B cell (primary cell): ENCODE measurements at regions not wholly inside any gene's neighbourhood (a gene's known extent, or its start where the extent isn't known, plus 50 kb on each side); places are given as distances from the start of the nearest gene placed in this dataset.

Experiments used
- ATAC-seq: fragments of 200-7000 bp; cut with Tn5 transposase; one replicate; pipeline ENCODE4 v1.10.0; 2021; ENCODE audit warnings: low read depth, mild to moderate bottlenecking, moderate number of reproducible peaks, moderate library complexity
- CTCF ChIA-PET: fragments of 350-600 bp; sonication (Branson Sonifier 250); formaldehyde crosslinking; loops from one replicate; lab custom pipeline; 2021; ENCODE audit warnings: antibody characterized with exemption, inconsistent platforms; lab: Charles Lee
- POLR2A ChIA-PET: fragments of 350-600 bp; sonication (Branson Sonifier 250); formaldehyde crosslinking; loops from one replicate; lab custom pipeline; 2021; ENCODE audit warnings: antibody characterized with exemption; lab: Charles Lee
- DNase-seq: peaks from one replicate; pipeline ENCODE4 v3.0.0; 2013
- H2AFZ ChIP-seq: 2 replicates; pipeline ENCODE4 v1.6.1; 2012; ENCODE audit warnings: mild to moderate bottlenecking, low read depth, low read length; ENCODE audit not compliant: insufficient read depth, poor library complexity, severe bottlenecking
- H3K27ac ChIP-seq, 2 donors: 1 replicate in 1 of 2; 2 replicates in 1 of 2; pipeline ENCODE4 v1.5.1; 2012 to 2013; ENCODE audit warnings: low read length in 2 of 2, mild to moderate bottlenecking in 2 of 2, moderate library complexity in 1 of 2
- H3K27me3 ChIP-seq, 4 experiments: fragments of 200-600 bp in 1 of 4; sonication (generic) in 1 of 4; replicated peaks in 1 of 4; 1 replicate in 2 of 4; 2 replicates in 2 of 4; pipeline versions ENCODE4 v1.6.1 to v1.7.0; 2013 to 2016; ENCODE audit warnings: low read length in 3 of 4, mild to moderate bottlenecking in 2 of 4, mixed read lengths in 1 of 4, moderate library complexity in 1 of 4; ENCODE audit not compliant: insufficient read depth in 4 of 4, control insufficient read depth in 3 of 4; ENCODE audit errors: control extremely low read depth in 1 of 4
- H3K36me3 ChIP-seq, 2 experiments: replicated peaks in 1 of 2; 1 replicate in 1 of 2; 2 replicates in 1 of 2; pipeline versions ENCODE4 v1.6.1 to v1.7.1; 2013; ENCODE audit warnings: low read length in 1 of 2; ENCODE audit not compliant: insufficient read depth in 2 of 2, control insufficient read depth in 1 of 2; ENCODE audit errors: control extremely low read depth in 1 of 2, extremely low read depth in 1 of 2
- H3K4me1 ChIP-seq, 2 donors: fragments of 200-600 bp in 1 of 2; sonication (generic) in 1 of 2; 1 replicate in 1 of 2; 2 replicates in 1 of 2; pipeline versions ENCODE4 v1.5.1 to v1.6.1; 2013 to 2017; ENCODE audit warnings: low read length in 2 of 2; ENCODE audit not compliant: control insufficient read depth in 2 of 2, insufficient read depth in 2 of 2
- H3K4me2 ChIP-seq: replicated peaks from 2 replicates; pipeline ENCODE3; 2012; ENCODE audit warnings: mild to moderate bottlenecking, low read depth, low read length; ENCODE audit not compliant: poor library complexity, severe bottlenecking
- H3K4me3 ChIP-seq, 5 experiments: fragments of 200-600 bp in 1 of 5; sonication (generic) in 1 of 5; 1 replicate in 3 of 5; 2 replicates in 2 of 5; pipeline versions ENCODE4 v1.5.1 to v1.7.0; 2011 to 2016; ENCODE audit warnings: low read length in 4 of 5, mild to moderate bottlenecking in 4 of 5, low read depth in 2 of 5, control low read depth in 1 of 5, moderate library complexity in 1 of 5; ENCODE audit not compliant: insufficient read depth in 1 of 5; ENCODE audit errors: control extremely low read depth in 1 of 5, extremely low read depth in 1 of 5
- H3K79me2 ChIP-seq: fragments of 200-600 bp; sonication (generic); one replicate; pipeline ENCODE4 v1.6.0; 2016; ENCODE audit warnings: low read length; ENCODE audit not compliant: control insufficient read depth, insufficient read depth
- H3K9ac ChIP-seq: fragments of 200-600 bp; sonication (generic); 2 replicates; pipeline ENCODE4 v1.6.1; 2017; ENCODE audit warnings: mild to moderate bottlenecking, low read length, moderate library complexity
- H3K9me3 ChIP-seq, 3 donors: one replicate each; pipeline versions ENCODE4 v1.6.1 to v1.7.1; 2013; ENCODE audit warnings: low read length in 2 of 3; ENCODE audit not compliant: control insufficient read depth in 2 of 3, insufficient read depth in 1 of 3; ENCODE audit errors: control extremely low read depth in 1 of 3
- H4K20me1 ChIP-seq: 2 replicates; pipeline ENCODE4 v1.6.0; 2012; ENCODE audit warnings: mild to moderate bottlenecking, low read length; ENCODE audit not compliant: insufficient read depth, control insufficient read depth, poor library complexity, severe bottlenecking
- H3K27ac Mint-ChIP-seq: one replicate; pipeline ENCODE4 v1.8.0; 2021; ENCODE audit warnings: mixed read lengths
- H3K27me3 Mint-ChIP-seq: one replicate; pipeline ENCODE4 v1.8.0; 2021; ENCODE audit warnings: mixed read lengths
- H3K4me1 Mint-ChIP-seq: one replicate; pipeline ENCODE4 v1.8.0; 2021; ENCODE audit warnings: mixed read lengths
- H3K4me3 Mint-ChIP-seq: one replicate; pipeline ENCODE4 v1.8.0; 2021; ENCODE audit warnings: mixed read lengths
- H3K9me3 Mint-ChIP-seq: one replicate; pipeline ENCODE4 v1.8.0; 2022; ENCODE audit warnings: mixed read lengths; ENCODE audit not compliant: insufficient read depth
- EZH2 ChIP-seq: IDR thresholded peaks from 2 replicates; pipeline ENCODE4 v1.6.1; 2012; ENCODE audit warnings: borderline replicate concordance, low read depth, mild to moderate bottlenecking, moderate library complexity, low read length; ENCODE audit not compliant: insufficient read depth, poor library complexity, severe bottlenecking
- WGBS: methylation state at CpG from one replicate; pipeline ENCODE4 v1.1.5; 2013; ENCODE audit warnings: missing lambda C conversion rate; ENCODE audit not compliant: insufficient coverage; 5-methylcytosine and 5-hydroxymethylcytosine counted together
- intact Hi-C: fragments of 100-400 bp; cut with micrococcal nuclease; formaldehyde crosslinking; loops from one replicate; pipeline ENCODE4 v1.10.0; 2022
- TF ChIP-seq, protein P1 (sequence below): fragments of 200-600 bp; IDR thresholded peaks from one replicate; pipeline ENCODE4 v1.8.0; 2022; ENCODE audit warnings: antibody characterized with exemption, mild to moderate bottlenecking

DNA sequence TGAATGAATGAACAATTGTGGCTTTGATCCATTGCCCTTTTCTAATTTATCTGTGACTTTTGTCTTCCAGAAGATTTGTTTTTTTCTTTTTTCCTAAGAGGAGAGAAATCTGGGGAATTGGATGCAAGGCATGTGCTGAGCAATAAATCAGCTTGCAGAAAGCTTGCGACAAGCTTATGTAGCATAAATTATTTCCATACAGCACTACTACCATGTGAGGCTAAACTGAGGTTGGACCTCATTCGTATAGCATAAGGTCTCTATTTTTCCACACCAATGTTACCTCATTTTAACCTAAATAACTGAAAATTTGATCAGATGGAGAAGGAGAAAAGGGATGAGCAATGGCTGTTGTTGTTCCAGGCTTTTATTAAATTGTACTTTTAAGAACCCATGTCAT lies 455.6 kb downstream of the TUSC7 start:
- no peak overlapping the region for H2AFZ ChIP-seq
- ChIA-PET POLR2A (no interaction called here), CTCF (no interaction called here)
- TF ChIP-seq, protein P1, sequence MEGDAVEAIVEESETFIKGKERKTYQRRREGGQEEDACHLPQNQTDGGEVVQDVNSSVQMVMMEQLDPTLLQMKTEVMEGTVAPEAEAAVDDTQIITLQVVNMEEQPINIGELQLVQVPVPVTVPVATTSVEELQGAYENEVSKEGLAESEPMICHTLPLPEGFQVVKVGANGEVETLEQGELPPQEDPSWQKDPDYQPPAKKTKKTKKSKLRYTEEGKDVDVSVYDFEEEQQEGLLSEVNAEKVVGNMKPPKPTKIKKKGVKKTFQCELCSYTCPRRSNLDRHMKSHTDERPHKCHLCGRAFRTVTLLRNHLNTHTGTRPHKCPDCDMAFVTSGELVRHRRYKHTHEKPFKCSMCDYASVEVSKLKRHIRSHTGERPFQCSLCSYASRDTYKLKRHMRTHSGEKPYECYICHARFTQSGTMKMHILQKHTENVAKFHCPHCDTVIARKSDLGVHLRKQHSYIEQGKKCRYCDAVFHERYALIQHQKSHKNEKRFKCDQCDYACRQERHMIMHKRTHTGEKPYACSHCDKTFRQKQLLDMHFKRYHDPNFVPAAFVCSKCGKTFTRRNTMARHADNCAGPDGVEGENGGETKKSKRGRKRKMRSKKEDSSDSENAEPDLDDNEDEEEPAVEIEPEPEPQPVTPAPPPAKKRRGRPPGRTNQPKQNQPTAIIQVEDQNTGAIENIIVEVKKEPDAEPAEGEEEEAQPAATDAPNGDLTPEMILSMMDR = no peak
- TF ChIP-seq EZH2 = no peak
- no peaks in the 10 kb centered on the region for H3K36me3 ChIP-seq
- no peaks in the 10 kb centered on the region for H3K27me3 ChIP-seq
- intact Hi-C loops = no loop called here
- ATAC-seq (no peak), DNase-seq (no peak)
- no CpG with 5 or more reads among the region's 2 CpGs for WGBS
- no peak overlapping the region for H3K4me3 ChIP-seq
- H3K4me3 Mint-ChIP-seq = no peak overlapping the region
- no peaks in the 10 kb centered on the region for H3K4me1 Mint-ChIP-seq
- H3K27ac Mint-ChIP-seq = no peak overlapping the region
- H3K4me1 ChIP-seq = no peaks in the 10 kb centered on the region
- H3K9me3 Mint-ChIP-seq = no peaks in the 10 kb centered on the region
- no peak overlapping the region for H3K4me2 ChIP-seq
- H3K27ac ChIP-seq = no peak overlapping the region
- no peaks in the 10 kb centered on the region for H3K9me3 ChIP-seq
- H3K79me2 ChIP-seq = no peaks in the 10 kb centered on the region
- H3K27me3 Mint-ChIP-seq = no peaks in the 10 kb centered on the region
- no peak overlapping the region for H3K9ac ChIP-seq
- H4K20me1 ChIP-seq = no peaks in the 10 kb centered on the region

DNA sequence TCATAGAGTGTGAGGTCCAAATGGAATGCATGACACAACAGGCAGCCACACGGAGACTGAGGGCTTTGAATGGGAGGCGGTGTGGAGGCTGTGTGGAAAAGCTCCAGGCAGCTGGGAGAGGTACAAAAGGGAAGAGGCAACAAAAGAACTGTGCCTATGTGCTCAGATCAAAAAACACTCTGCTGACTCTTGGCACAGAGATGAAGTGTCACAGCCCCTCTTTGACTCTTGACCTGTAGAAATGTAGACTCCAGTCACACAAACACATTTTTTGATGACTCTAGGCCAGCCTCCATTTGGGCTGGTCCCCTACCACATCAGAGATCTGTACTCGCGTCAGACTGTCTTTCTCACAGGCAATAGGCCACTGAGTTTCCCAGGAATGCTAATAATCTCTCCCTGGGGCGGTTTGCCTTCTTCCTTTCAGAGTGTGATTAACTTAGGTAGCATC lies 456.0 kb downstream of the TUSC7 start:
- Mint-ChIP-seq H3K27ac (no peak overlapping the region), H3K27me3 (no peaks in the 10 kb centered on the region), H3K4me1 (no peaks in the 10 kb centered on the region), H3K4me3 (no peak overlapping the region), H3K9me3 (no peaks in the 10 kb centered on the region)
- H3K79me2 ChIP-seq = no peaks in the 10 kb centered on the region
- 94% methylated on average over 2 of the region's 5 CpGs for WGBS
- CTCF ChIA-PET = no interaction called here
- DNase-seq (no peak), ATAC-seq (no peak)
- no peak overlapping the region for H3K4me3 ChIP-seq
- H3K9me3 ChIP-seq = no peaks in the 10 kb centered on the region
- no peaks in the 10 kb centered on the region for H4K20me1 ChIP-seq
- intact Hi-C loops = no loop called here
- H3K9ac ChIP-seq = no peak overlapping the region
- no peak overlapping the region for H2AFZ ChIP-seq
- POLR2A ChIA-PET = no interaction called here
- H3K4me2 ChIP-seq = no peak overlapping the region
- H3K4me1 ChIP-seq = no peaks in the 10 kb centered on the region
- H3K36me3 ChIP-seq = no peaks in the 10 kb centered on the region
- TF ChIP-seq EZH2 = no peak
- TF ChIP-seq, protein P1 = no peak
- no peaks in the 10 kb centered on the region for H3K27me3 ChIP-seq
- no peak overlapping the region for H3K27ac ChIP-seq
